GM12801 (cell line): ENCODE measurements at regions not wholly inside any gene's neighbourhood (a gene's known extent, or its start where the extent isn't known, plus 50 kb on each side); places are given as distances from the start of the nearest gene placed in this dataset.

ENCODE experiments used
- TF ChIP-seq, protein P1 (sequence below): IDR thresholded peaks from one replicate; pipeline ENCODE4 v1.5.1; 2011; ENCODE audit warnings: control low read depth; ENCODE audit not compliant: insufficient read length; ENCODE audit errors: extremely low read depth

DNA sequence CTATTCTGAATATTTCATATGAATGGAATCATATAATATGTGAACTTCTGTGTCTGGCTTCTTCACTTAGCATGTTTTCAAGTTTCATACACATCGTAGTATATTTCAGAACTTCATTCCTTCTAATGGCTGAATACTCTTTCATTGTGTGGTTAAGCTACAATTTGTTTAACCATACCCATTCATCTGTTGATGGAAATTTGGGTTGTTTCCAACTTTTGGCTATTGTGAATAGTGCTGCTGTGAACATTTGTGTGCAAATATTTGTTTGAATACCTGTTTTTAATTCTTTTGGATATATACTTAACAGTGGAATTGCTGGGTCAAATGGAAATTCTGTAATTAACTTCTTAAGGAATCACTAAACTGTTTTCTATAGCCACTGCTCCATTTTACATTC lies 86.0 kb upstream of the MDFIC start:
- TF ChIP-seq, protein P1, sequence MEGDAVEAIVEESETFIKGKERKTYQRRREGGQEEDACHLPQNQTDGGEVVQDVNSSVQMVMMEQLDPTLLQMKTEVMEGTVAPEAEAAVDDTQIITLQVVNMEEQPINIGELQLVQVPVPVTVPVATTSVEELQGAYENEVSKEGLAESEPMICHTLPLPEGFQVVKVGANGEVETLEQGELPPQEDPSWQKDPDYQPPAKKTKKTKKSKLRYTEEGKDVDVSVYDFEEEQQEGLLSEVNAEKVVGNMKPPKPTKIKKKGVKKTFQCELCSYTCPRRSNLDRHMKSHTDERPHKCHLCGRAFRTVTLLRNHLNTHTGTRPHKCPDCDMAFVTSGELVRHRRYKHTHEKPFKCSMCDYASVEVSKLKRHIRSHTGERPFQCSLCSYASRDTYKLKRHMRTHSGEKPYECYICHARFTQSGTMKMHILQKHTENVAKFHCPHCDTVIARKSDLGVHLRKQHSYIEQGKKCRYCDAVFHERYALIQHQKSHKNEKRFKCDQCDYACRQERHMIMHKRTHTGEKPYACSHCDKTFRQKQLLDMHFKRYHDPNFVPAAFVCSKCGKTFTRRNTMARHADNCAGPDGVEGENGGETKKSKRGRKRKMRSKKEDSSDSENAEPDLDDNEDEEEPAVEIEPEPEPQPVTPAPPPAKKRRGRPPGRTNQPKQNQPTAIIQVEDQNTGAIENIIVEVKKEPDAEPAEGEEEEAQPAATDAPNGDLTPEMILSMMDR: no peak

GRCh38 chr7:114842551-114843065 lies 79.3 kb upstream of the MDFIC start:
- TF ChIP-seq, protein P1: no peak

DNA sequence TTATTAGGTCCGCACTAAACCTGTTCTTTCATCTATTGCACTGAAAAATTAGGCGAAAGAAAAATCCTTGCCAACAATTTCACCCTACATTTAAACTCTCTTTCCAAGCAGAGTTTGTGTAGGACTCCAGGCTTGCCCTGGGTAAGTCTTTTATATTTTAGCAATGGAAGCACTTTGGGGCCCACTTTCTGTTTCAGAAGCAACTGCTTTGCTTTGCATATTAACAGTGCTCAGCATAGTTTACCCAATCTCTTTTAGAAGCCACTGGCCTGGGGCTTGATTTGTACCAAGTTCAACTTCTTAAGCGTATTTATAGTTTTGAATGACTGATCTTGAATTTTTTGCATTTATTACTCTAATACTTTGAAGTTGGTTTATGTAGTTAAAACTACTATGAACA lies 78.8 kb upstream of the MDFIC start:
- TF ChIP-seq, protein P1: no peak

GRCh38 chr7:114851406-114852061 lies 70.4 kb upstream of the MDFIC start:
- TF ChIP-seq, protein P1: no peak

GRCh38 chr7:114852293-114852692 lies 69.6 kb upstream of the MDFIC start:
- TF ChIP-seq, protein P1: no peak

DNA sequence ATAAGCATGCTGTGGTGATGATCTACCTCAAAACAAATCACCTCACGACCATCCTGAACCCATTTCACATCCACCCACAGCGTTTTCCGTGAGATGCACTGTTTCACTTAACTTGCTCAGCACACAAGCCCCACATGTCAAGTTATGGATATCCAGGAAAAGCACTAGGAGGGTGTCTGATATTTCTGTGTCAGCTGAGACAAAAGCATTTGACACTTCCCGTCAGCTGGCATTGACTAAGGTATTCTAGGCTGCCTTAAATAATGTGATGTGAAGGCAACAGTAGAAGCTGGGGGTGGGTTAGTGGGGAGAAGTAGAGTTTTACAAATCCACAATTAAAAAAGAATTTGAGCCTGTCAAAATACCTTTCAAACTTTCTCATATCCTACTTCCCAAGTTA lies 68.7 kb upstream of the MDFIC start:
- TF ChIP-seq, protein P1: no peak

DNA sequence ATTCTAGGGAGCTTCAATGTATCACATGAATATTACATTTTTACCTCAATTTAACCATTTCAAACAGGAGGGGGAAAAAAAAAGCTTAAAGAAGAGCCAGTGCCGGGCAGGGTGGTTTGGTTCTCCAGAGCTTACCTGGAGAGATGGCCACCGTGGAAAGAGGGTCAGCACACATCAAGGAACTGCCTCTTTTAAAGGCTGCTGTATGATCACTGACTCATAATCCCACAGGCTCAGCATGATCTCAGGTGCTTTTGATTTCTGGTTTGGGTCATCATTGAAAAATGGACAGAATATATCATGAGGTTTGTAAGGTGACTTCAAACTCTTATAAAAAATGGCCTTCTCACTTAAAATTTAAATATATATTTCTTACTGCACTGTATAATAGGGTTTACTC lies 67.5 kb upstream of the MDFIC start:
- TF ChIP-seq, protein P1: no peak
